Posterior cingulate gyrus (tissue), 11 donors: ENCODE measurements at regions not wholly inside any gene's neighbourhood (a gene's known extent, or its start where the extent isn't known, plus 50 kb on each side); places are given as distances from the start of the nearest gene placed in this dataset.
"Not testable (repeated sequence)": the region's sequence is repeated elsewhere in the genome, so short reads cannot be mapped to it uniquely, and the experiment has no call there.

ENCODE experiments used
- DNase-seq, 10 donors: peaks; one replicate each; pipeline versions ENCODE4 v3.0.0 to v3.0.0-alpha.2; 2020 to 2021; ENCODE audit warnings: mixed read lengths in 3 of 10
- intact Hi-C: fragments of 100-400 bp; cut with DNase I; formaldehyde crosslinking; loops from one replicate; pipeline ENCODE4 v1.15.1; 2023

- intact Hi-C loops = no loop called here
- no peak for DNase-seq
Measured at GRCh38 chr11:29119707-29120618, 896.9 kb downstream of the KCNA4 start.

DNA sequence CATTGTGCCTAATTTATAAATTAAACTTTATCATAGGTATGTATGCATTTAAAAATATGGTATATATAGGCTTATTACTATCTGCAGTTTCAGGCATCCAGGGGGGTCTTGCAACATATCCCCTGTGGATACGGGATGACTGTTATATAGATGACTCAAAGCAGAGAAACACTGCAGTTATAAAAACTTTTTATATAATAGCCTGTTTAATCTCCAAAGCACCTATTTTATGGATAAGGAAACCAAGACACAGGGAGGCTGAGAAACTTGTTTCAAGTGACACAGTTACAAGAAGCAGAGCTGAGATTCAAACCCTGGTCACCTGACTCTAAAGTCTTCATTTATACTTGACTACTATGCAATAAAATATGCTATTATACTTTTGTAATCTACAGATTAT is 897.7 kb downstream of the KCNA4 start:
- DNase-seq = no peak
- intact Hi-C loops = no loop called here

DNA sequence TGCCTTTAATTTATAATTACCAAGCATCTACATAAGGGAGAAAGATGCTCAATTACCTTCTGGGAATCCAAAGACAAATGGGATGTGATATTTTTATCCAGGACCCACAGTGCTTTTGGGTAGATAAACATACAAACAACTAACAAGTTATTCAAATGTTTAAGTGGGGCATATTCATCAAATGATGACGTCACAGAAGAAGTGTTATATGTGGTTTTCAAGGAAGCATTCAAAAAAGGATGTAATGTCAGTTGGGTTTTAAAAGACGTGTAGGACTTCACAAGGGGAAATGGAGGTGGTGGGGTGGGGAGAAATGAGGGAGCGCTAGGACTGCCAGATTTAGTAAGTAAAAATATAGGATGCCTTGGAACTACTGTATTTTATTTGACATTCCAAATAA is 915.9 kb downstream of the KCNA4 start:
- intact Hi-C loops = no loop called here
- no peak for DNase-seq

DNA sequence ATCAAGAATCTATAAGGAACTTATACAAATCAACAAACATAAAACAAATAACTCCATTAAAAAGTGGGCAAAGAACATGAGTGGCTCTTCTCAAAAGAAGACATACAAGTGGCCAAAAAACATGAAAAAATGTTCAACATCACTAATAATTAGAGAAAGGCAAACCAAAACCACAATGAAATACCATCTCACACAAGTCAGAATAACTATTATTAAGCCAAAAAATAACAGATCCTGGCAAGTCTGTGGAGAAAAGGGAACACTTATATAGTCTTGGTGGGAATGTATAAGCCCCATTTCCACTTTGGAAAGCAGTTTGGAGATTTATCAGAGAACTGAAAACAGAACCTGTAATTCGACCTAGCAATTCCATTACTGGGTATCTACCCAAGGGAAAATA is 921.0 kb downstream of the KCNA4 start:
- no peak for DNase-seq
- intact Hi-C loops = no loop called here

GRCh38 chr11:29093416-29094120 is 923.3 kb downstream of the KCNA4 start:
- no peak for DNase-seq
- intact Hi-C loops = no loop called here

DNA sequence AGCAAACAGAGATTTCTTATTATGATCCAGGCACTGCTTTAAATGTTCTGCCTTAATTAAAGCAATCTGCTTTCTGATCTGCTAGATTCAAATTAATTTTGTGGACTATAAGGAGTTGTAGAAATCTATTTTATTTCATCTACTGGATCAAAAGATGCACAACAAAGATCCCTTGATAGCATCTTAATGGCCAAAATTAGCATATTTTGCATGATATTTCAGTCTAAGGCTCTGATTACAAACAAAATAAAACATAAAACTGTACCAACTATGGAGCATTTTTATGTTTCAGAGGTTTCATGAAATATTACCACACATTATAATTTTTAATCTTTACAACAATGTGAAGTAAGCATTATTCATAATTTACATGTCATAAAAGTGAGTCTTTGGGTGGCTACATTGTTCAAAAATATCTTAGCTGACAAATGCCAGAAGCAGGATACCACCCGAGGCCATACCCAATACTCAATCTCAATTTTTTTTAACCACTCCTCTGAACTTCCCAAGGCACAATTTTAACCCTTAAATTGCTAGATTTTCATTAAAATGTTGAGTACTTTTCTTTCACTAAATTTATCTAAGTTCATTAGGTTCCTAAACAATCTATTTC is 929.5 kb downstream of the KCNA4 start:
- DNase-seq = no peak
- intact Hi-C loops = no loop called here

- intact Hi-C loops = no loop called here
- DNase-seq = peak in 1 of 10 donors; percentile 65
Measured at GRCh38 chr11:29075726-29076125, 941.1 kb downstream of the KCNA4 start.

- intact Hi-C loops = no loop called here
Measured at GRCh38 chr11:29063630-29064361, 953.0 kb downstream of the KCNA4 start.

GRCh38 chr11:29061452-29061851 is 953.3 kb downstream of the METTL15 start:
- intact Hi-C loops = no loop called here
- no peak for DNase-seq

More at GRCh38 chr11:29063630-29064361, 953.0 kb downstream of the KCNA4 start:
- DNase-seq = no peak

DNA sequence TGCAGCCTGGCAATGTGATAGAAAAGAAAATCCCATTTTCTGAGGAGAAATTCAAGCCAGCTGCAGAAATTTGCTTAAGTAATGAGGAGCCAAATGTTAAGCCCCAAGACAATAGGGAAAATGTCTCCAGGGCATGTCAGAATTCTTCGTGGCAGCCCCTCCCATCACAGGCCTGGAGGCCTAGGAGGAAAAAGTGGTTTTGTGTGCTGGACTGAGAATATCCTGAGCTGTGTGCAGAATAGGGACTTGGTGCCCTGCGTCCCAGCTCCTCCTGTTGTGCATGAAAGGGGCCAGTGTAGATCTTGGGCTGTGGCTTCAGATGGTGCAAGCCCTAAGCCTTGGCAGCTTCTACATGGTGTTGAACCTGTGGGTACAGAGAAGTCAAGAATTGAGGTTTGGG is 948.3 kb downstream of the METTL15 start:
- DNase-seq, intact Hi-C loops: not testable (repeated sequence)

- DNase-seq = no peak
- intact Hi-C loops = no loop called here
Measured at GRCh38 chr11:29051935-29052334, 943.7 kb downstream of the METTL15 start.

GRCh38 chr11:29050962-29051361 is 942.8 kb downstream of the METTL15 start:
- DNase-seq = peak in 1 of 10 donors; percentile 47
- intact Hi-C loops = not testable (repeated sequence)

- intact Hi-C loops = no loop called here
- DNase-seq = no peak
Measured at GRCh38 chr11:29040489-29040888, 932.3 kb downstream of the METTL15 start.

DNA sequence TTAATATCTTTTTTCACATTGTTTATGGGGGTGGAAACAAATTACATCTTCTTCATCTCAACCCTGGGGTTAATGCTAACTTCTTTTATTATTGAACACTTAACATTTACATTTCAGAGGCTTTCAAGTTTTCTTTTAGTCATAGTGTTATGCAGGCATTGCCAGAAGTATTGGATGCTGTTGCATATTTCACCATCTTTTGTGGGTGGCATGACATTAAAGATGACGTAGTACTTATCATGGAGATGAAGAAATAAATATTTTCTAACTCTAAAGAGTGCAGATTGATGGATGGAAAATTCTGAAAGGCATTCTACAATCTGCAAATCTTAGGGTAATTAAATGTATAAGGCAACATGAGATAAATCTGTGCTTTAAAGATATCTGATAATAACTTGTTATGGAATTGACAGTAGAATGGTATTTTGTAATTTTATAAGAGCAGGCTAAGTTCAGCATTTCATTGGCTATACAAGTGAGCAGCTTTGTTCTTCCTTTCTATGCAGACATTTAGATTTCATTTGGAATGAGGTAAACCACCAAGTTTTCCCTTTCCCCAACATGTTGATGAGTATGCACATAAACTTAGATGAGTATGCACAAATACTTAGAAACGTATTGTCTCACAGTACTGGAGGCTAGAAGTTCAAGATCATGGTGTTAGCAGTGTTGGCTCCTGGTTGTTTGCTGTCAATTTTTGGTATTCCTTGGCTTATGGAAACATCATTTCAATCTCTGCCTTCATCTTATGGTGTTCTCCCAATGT is 924.4 kb downstream of the METTL15 start:
- intact Hi-C loops = no loop called here
- no peak for DNase-seq

- intact Hi-C loops = no loop called here
- DNase-seq = no peak
Measured at GRCh38 chr11:29029452-29029851, 921.3 kb downstream of the METTL15 start.

- intact Hi-C loops = no loop called here
- no peak for DNase-seq
Measured at GRCh38 chr11:29027436-29027835, 919.2 kb downstream of the METTL15 start.

GRCh38 chr11:29026286-29026685 is 918.1 kb downstream of the METTL15 start:
- intact Hi-C loops = no loop called here
- DNase-seq = no peak

- intact Hi-C loops = no loop called here
- DNase-seq = no peak
Measured at GRCh38 chr11:29025001-29025400, 916.8 kb downstream of the METTL15 start.

DNA sequence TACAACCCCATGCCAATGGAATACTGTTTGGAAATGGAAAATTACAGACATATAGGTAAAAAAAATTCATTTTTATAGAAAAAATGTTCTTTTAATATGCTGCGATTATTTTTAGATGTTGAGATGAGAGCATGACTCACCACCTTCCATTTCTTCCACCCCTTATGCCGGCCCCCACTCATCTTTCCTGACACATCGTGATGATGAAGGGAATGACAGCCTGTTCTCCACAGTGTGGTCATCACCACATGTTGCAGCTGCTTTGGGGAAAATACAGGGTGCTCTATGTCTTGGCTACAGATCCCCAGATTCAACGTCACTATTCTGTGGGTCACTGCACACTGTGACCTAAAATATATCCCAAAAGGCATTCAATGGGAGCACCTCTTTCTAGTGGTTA is 916.2 kb downstream of the METTL15 start:
- peak in 1 of 10 donors; percentile 47 for DNase-seq
- intact Hi-C loops = no loop called here

DNA sequence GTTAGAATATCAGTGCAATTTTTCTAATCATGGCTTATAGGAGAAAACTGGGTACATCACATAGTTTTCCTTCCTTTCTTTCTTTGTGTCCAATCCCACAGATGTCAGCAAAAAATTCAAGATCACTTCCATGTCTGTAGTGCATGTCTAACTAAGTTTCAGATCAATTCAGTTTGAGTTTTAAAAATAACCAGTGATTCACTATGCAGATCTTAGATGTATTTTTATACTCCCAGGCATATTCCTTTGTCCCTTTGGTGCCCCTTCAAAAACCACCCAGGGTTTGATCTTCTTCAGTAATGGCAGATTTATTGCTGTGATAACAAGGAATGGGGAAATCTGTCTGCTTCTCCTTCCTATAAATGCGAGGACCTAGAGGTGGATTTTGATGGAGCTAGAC is 915.6 kb downstream of the METTL15 start:
- intact Hi-C loops = no loop called here
- no peak for DNase-seq
